NCI-H345 (cell line): ENCODE measurements at regions not wholly inside any gene's neighbourhood (a gene's known extent, or its start where the extent isn't known, plus 50 kb on each side); places are given as distances from the start of the nearest gene placed in this dataset.

Experiments
- DNase-seq: peaks from one replicate; lab custom pipeline; 2025; lab: John Stamatoyannopoulos, UW

DNA sequence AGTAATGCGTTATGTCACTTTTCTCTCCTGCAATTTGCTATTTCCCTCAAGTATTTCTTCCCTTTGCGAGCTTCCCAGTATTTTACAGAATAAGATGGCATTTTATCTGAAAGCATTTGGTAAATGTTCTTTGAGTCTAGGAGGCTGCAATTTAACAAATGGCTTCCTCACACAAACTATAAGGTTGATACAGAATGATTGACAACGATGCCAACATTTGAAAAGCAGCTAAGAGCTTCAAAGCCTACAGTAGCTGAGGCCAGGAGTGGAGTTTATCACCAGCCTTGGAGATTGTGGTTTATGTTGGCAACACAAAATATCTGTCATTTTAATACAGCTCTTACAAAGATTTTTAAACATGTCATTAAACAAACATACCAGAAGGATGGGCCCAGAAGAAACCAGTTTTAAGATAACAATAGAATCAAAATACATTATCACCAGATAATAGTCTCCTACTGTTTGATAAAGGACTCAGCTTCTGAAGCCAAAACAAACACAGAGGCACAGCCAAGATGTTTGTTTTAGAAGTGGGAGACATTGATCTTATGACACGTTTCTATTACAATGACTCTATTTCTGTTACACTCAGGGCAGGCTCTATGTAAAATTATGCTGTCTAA is 711.4 kb upstream of the ACVR2A start:
- DNase-seq, result peak; percentile 76

- no peak for DNase-seq
These were observed 719.7 kb upstream of the ACVR2A start for GRCh38 chr2:147125145-147125544.

- no peak for DNase-seq
These were observed 721.9 kb upstream of the ACVR2A start for GRCh38 chr2:147122944-147123343.

DNA sequence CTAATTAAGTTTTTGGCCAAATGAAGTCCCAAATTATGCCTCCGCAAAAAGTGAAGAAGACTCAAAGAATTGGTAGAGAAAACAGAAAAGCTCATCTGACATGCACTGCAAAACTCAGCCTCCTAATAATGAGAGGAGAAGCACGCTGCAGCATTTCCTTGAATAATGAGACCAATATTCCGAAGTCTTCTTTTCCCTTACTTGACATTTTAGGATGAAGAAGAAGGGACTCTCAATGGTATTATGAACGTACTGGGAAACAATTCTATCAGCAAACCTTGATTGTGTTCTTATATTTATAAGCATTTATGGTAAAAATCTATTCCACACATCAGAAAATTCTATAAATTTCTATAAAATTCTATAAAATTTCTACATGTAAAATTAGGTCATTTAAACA is 733.9 kb upstream of the ACVR2A start:
- DNase-seq, result no peak

DNA sequence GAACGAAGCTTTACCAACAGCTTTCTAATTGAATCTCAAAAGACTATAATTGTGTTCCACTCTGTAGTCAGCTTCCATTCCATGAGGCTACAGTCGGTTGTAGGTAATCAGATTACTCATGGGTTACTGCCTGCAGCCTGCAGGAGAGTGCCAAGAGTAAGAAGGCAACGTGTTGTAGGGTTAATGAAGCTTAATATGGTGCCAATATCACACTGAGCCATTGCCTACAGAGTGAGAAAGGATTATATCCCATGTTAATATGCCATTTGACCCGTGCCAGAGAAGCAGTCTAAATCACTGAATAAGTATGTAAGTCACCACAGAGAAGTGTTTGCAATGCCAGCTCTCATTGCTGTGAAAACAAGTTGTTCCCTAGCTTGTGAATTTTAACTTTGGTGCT is 734.5 kb upstream of the ACVR2A start:
- DNase-seq, result no peak

GRCh38 chr2:147109291-147109690 is 735.5 kb upstream of the ACVR2A start:
- DNase-seq, result no peak

DNA sequence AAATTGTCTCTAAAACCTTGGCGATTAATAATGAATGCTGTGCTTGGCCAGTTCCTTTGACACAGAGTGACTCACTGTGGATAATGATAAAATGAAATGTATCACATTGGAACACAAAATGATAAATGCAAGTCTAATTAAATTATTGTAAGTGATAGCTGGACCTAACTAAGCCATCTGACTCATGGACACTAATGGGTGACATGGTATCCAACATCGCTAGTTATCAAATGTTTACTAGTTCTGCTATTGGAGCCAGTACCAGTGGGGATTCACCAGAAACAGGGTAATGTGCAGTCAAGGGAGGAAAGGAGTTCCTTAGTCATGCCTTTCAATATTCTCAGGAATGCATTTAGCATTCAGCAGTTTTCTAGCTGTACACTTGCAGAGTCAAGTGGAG is 736.3 kb upstream of the ACVR2A start:
- DNase-seq, result no peak

- DNase-seq, result no peak
These were observed 742.7 kb upstream of the ACVR2A start for GRCh38 chr2:147101941-147102790.

DNA sequence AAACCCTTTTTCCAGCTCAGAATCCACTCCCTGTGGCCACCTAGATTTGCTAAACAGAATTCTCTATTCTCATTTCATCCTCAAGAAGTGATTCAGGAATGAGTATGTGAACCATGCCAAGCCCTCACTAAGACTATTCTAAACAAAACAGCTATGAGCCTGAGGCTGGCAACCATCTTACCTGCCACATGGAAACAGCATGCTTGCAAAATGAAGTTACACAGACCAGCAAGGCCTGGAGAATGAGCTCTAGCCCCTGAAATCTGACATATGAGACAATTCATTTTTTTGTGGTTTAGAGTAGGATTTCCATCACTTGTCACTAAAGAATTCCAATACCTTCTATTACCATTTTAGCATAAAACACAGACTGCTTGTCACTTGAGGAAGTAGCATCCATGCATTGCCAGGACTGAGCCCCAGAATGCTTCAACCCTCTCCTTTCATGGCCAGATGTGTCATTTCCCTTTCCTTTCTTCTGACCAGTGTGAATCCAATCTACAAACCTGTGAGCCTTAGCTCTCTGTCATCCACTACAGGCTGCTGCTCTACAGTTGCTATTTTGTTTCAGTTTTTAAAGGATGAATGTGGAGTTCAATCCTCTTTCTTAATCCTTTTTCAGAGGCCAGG is 744.3 kb upstream of the ACVR2A start:
- no peak for DNase-seq

DNA sequence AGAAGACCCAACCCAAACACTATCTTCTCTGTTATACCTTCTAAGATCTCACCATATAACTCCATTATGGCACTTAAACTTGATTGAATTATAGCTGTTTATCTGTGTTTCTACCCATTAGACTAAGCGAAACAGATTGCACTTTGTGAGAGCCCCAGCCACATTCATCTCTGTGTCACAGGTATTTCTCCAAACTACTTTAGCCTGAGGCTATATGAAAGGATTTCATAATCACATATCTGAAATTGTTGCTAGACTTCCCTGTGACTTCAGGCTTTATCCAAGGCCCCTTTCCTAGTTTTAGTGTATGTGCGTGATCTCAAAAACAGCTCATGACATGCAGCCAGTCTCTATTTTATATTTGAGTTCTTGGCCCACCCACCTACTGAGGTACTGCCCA is 745.0 kb upstream of the ACVR2A start:
- no peak for DNase-seq

DNA sequence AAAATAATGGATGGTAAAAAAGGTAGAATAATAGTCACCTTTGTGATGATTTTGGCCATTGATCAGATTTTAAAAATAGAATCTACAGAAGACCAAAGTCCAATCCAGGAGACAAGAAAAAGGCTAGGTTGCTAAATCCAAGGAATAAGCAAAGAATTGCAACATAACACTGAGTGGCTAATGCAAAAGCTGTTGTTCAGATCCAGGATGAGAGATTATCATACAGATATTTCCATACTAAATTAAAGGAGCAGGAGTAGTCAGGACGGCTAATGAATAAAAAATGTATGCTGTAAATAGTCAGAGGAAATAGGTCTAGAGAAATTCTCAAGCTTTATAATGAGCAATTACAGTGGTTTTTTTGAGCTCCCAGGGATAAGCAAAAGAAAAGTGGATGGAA is 745.9 kb upstream of the ACVR2A start:
- no peak for DNase-seq

DNA sequence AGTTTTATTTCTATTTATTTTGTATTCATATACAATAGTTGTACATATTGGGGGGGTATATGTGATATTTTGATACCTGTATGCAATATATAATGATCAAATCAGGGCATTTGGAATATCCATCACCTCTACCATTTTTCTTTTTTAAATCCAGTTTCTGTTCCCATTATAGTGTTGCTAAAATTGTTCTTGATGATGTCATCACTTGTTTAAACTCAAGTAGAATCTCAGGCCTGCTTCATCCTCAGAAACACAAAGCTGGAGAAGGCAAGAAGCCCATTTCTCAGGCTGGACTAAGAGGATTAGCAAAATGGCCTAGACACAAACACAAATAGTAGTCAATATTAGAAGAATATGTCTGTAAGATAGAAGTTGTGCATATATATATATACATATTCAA is 747.1 kb upstream of the ACVR2A start:
- no peak for DNase-seq

GRCh38 chr2:147096671-147097070 is 748.2 kb upstream of the ACVR2A start:
- no peak for DNase-seq

DNA sequence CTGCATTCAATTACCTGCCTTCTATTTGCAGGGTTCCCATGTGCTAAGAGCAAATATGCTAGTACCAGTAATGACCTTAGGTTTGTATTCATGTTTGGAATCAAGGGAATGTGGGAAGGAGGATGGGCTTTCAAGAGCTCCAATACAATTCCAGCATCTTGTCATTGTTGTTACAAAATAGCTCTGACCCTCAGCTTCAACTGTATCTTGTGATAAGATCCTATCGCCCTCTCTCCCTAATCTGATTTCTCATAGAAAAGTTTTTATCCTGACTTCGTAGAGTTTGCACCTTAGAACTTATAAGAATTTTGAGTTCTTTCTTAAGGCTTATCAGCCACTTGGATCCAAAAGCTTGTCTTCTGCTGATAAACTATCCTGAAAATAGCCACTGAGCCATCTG is 749.5 kb upstream of the ACVR2A start:
- DNase-seq, result no peak

DNA sequence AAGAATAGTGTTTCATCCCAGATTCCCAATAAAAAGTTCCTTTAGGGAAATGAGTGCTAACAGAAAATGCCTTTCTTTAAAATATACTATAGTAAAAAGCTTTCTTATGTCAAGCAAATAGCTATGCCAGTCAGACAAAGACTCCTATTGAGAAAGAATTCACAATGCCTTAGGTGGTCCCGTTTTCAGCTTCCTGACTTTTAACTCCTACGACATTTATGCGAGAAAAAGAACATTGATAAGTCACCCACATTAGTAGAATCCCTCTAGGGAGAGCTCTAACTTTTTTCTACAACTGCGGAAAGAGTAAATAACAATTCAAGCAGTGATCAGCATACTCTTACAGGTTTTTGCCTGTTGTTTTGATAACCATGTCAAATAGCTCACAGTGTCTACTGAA is 750.8 kb upstream of the ACVR2A start:
- no peak for DNase-seq

GRCh38 chr2:147092266-147092665 is 752.6 kb upstream of the ACVR2A start:
- no peak for DNase-seq

DNA sequence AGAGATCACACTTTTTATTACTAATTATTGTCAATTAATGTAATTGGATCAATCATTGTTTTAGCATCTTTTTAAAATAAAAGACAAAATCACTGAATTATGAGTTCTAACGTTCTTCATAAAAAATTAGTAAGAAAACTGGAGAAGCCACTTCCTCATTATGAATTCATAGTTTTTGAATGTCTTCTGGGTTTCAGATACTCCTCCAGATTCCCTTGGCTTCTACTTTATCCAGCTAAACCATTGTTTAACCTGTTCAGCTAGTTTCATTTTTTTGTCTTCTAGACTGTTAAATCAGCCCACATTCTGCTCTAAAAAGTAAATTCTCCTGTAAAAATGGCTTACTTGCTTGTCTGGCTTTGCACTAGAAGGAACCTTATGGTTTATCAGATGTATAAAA is 753.4 kb upstream of the ACVR2A start:
- no peak for DNase-seq

- no peak for DNase-seq
These were observed 756.0 kb upstream of the ACVR2A start for GRCh38 chr2:147088871-147089270.

- no peak for DNase-seq
These were observed 758.1 kb upstream of the ACVR2A start for GRCh38 chr2:147086715-147087114.

DNA sequence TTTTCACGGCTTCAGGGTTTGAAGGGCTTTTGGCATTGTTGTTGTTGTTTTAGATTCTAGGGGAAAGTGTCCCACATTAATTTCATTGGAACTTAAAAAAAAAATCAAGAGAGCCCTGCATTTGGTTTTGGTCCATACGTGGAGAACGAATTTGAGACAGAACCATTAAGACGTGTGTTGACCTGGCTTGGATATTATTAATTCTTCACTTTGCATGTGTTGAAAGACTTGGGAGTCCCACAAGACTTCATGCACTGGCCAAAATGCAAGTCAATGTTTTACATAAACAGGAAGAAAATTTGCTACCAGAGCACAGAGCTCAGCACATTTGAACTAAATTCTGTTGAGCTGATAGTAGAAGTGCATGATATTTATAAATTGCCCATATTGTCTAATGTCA is 761.2 kb upstream of the ACVR2A start:
- no peak for DNase-seq

DNA sequence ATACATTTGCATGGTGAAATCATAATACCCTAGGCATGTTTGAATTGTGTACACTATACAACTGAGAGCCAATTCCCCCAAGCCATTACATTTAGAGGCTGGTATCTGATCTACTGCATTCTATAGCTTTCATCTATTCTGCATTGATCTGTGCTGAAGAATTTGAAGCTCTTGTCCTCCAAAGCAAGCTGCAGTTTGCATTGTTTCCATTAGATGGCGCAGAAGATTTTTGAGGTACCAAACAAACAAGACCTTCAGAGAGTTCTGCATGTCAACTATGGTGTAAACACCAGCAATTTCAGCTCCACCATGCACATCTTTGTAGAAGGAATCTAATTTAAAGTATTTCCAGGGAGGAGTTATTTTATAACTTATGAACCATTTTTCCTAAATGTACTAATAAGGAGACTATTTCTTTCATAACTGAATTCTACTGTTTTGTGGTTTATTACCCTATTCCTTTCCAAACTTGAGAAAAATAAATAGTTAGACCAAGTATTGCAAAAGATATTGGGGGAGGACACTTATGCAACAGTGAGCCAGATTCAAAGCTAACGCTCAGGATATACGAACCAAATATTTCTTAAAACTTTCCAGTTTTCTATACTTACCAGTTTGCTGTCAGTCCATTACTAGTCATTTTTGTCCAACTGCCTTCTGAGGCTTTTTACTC is 761.8 kb upstream of the ACVR2A start:
- DNase-seq, result peak; percentile 75

DNA sequence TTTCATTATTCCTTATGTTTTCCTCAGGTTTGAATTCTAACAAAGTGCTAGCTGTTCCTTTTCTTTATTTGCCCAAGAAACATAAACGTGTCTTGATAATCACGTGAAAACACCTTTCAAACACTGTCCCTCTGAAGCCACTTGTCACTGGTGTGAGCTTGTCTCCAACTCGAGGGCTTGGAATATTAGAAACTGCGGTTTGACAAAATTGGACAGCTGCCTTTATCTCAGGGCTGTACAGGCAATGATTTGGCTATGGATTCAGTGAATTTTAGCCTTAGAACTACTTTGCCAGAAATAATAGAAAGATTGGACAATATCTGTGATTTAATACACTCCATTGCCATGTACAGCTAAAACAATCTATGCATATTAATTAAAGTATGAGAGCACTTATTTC is 763.0 kb upstream of the ACVR2A start:
- no peak for DNase-seq

GRCh38 chr2:147076634-147077033 is 768.2 kb upstream of the ACVR2A start:
- DNase-seq, result no peak
